GM12878 (cell line): ENCODE measurements at regions not wholly inside any gene's neighbourhood (a gene's known extent, or its start where the extent isn't known, plus 50 kb on each side); places are given as distances from the start of the nearest gene placed in this dataset.

Source experiments
- ATF2 ChIP-seq: IDR thresholded peaks from 2 replicates; pipeline ENCODE4 v1.6.1; 2012; ENCODE audit warnings: low read length, inconsistent platforms
- ATF3 ChIP-seq: IDR thresholded peaks from 2 replicates; pipeline ENCODE4 v1.6.1; 2011; ENCODE audit warnings: low read depth, mild to moderate bottlenecking, low read length, moderate library complexity, borderline replicate concordance; ENCODE audit errors: extremely low read depth
- BMI1 ChIP-seq: fragments of 450-650 bp; IDR thresholded peaks from 2 replicates; pipeline ENCODE4 v1.6.1; 2016; ENCODE audit warnings: mild to moderate bottlenecking, moderate library complexity, borderline replicate concordance
- CBX5 ChIP-seq: sonication (generic); IDR thresholded peaks from 2 replicates; pipeline ENCODE4 v1.6.1; 2016; ENCODE audit warnings: low read depth, moderate library complexity, mild to moderate bottlenecking, inconsistent platforms
- CEBPB ChIP-seq, 2 experiments: fragments of 150-350 bp in 1 of 2; IDR thresholded peaks; 2 replicates each; pipeline ENCODE4 v1.6.1; 2012 to 2014; ENCODE audit warnings: low read depth in 2 of 2, low read length in 2 of 2, borderline replicate concordance in 1 of 2, inconsistent platforms in 1 of 2
- CREM ChIP-seq: IDR thresholded peaks from 2 replicates; pipeline ENCODE4 v1.6.1; 2014; ENCODE audit warnings: antibody characterized with exemption, low read depth
- CTCF ChIP-seq, 3 experiments: IDR thresholded peaks in 2 of 3; conservative IDR thresholded peaks in 1 of 3; 2 replicates each; pipeline ENCODE4 v1.5.1; 2011; ENCODE audit warnings: low read depth in 3 of 3, low read length in 3 of 3, mild to moderate bottlenecking in 3 of 3, control low read depth in 2 of 3, moderate library complexity in 2 of 3, inconsistent platforms in 1 of 3, mixed read lengths in 1 of 3; ENCODE audit not compliant: control insufficient read depth in 2 of 3, insufficient read depth in 1 of 3; ENCODE audit errors: extremely low read depth in 1 of 3
- EGR1 ChIP-seq, 2 experiments: IDR thresholded peaks; 1 replicate in 1 of 2; 2 replicates in 1 of 2; pipeline ENCODE4 v1.6.1; 2011 to 2012; ENCODE audit warnings: low read depth in 2 of 2, low read length in 2 of 2, borderline replicate concordance in 1 of 2, mild to moderate bottlenecking in 1 of 2, moderate library complexity in 1 of 2
- EP300 ChIP-seq, 2 experiments: fragments of 150-350 bp in 1 of 2; IDR thresholded peaks; 2 replicates each; pipeline ENCODE4 v1.6.1; 2011 to 2012; ENCODE audit warnings: low read depth in 2 of 2, low read length in 2 of 2, borderline replicate concordance in 1 of 2, improper control_type of control experiment in 1 of 2, inconsistent platforms in 1 of 2; ENCODE audit not compliant: control insufficient read depth in 1 of 2
- HDAC2 ChIP-seq: fragments of 200-600 bp; sonication (generic); IDR thresholded peaks from 2 replicates; pipeline ENCODE4 v1.6.1; 2017
- HDAC6 ChIP-seq: fragments of 200-600 bp; sonication (generic); IDR thresholded peaks from one replicate; pipeline ENCODE4 v1.8.0; 2017; ENCODE audit warnings: antibody characterized with exemption; ENCODE audit not compliant: unreplicated experiment
- HSF1 ChIP-seq: fragments of 150-350 bp; IDR thresholded peaks from 2 replicates; pipeline ENCODE4 v1.6.1; 2014; ENCODE audit warnings: mild to moderate bottlenecking, low read depth, low read length
- IRF4 ChIP-seq: IDR thresholded peaks from 2 replicates; pipeline ENCODE4 v1.6.1; 2011; ENCODE audit warnings: low read depth, low read length
- KAT2A ChIP-seq: conservative IDR thresholded peaks from 2 replicates; pipeline ENCODE4 v1.6.1; 2011; ENCODE audit warnings: low read depth, low read length; ENCODE audit not compliant: control insufficient read depth
- MYB ChIP-seq: fragments of 150-350 bp; IDR thresholded peaks from 2 replicates; pipeline ENCODE4 v1.6.1; 2014; ENCODE audit warnings: mild to moderate bottlenecking, low read depth, low read length, borderline replicate concordance
- POLR2AphosphoS5 ChIP-seq: IDR thresholded peaks from 2 replicates; pipeline ENCODE4 v1.6.1; 2011; ENCODE audit warnings: mild to moderate bottlenecking, low read length, inconsistent platforms
- PRDM15 ChIP-seq: fragments of 450-650 bp; formaldehyde crosslinking; IDR thresholded peaks from 2 replicates; pipeline ENCODE4 v1.4.0; 2020; ENCODE audit warnings: mild to moderate bottlenecking, moderate library complexity
- SMARCA5 ChIP-seq: fragments of 450-650 bp; IDR thresholded peaks from 2 replicates; pipeline ENCODE4 v1.6.1; 2017; ENCODE audit warnings: mild to moderate bottlenecking
- SP1 ChIP-seq: IDR thresholded peaks from one replicate; pipeline ENCODE4 v1.6.1; 2011; ENCODE audit warnings: low read depth, low read length
- ZNF217 ChIP-seq: fragments of 450-650 bp; IDR thresholded peaks from 2 replicates; pipeline ENCODE4 v1.6.1; 2017; ENCODE audit warnings: antibody characterized with exemption, mild to moderate bottlenecking
- ZNF622 ChIP-seq: fragments of 450-650 bp; IDR thresholded peaks from 2 replicates; pipeline ENCODE4 v1.6.1; 2017; ENCODE audit warnings: mild to moderate bottlenecking, inconsistent platforms

- TF ChIP-seq IRF4 (no peak), ZNF217 (no peak), ATF2 (no peak), MYB (no peak), CBX5 (no peak), CEBPB (IDR thresholded peaks at IDR 0.05; ENCODE audit: borderline replicate concordance in 1 of 2, low read depth in 2 of 2, low read length in 2 of 2) (no peak), EP300 (IDR thresholded peaks at IDR 0.05; ENCODE audit: borderline replicate concordance in 1 of 2, control insufficient read depth in 1 of 2, low read depth in 2 of 2, low read length in 2 of 2) (peak in 1 of 2 experiments; percentile 36; a peak in 1 of 4 replicates), CREM (no peak), CTCF (IDR thresholded peaks at IDR 0.05 in 2 of 3, conservative IDR thresholded peaks at IDR 0.05 in 1 of 3; ENCODE audit: control insufficient read depth in 2 of 3, extremely low read depth in 1 of 3, insufficient read depth in 1 of 3, low read depth in 3 of 3, low read length in 3 of 3) (no peak), HDAC6 (no peak), EGR1 (IDR thresholded peaks at IDR 0.05; ENCODE audit: borderline replicate concordance in 1 of 2, low read depth in 2 of 2, low read length in 2 of 2) (no peak), PRDM15 (CRISPR knock-in tag) (no peak), BMI1 (no peak), POLR2AphosphoS5 (no peak), SP1 (no peak), ATF3 (no peak), HSF1 (no peak), ZNF622 (no peak), KAT2A (no peak), SMARCA5 (0 out of 2 replicates have a peak, but pooled peaks have one; percentile 40), HDAC2 (no peak)
Measured at GRCh38 chr1:234727018-234727940, 117.3 kb upstream of the IRF2BP2 start (continued).
